ENCODE measurements at regions not wholly inside any gene's neighbourhood (a gene's known extent, or its start where the extent isn't known, plus 50 kb on each side); places are given as distances from the start of the nearest gene placed in this dataset.

DNA sequence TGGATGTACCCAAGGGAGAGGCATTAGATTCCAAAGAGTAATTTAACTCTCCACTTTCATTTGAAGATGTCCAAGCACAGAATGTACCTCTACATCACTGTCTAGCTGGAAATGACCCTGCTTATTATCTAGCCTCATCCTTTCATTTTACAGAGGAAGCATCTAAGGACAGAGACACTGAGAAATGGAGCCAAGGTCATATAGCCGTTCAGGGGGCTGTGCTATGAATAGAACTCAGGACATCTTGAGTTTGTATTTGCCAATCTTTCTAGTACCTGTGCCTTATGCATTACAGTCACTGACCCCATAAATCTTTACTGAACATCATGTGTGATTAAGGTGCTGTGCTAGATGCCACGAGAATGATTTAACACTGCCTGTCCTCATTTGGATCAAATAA is 138.2 kb upstream of the SPTLC3 start:
- ATAC-seq: no peak
- TF ChIP-seq ESRRG (CRISPR knock-in tag; IDR thresholded peaks at IDR 0.05) (no peak), ZNF565 (CRISPR knock-in tag; conservative IDR thresholded peaks at IDR 0.05; ENCODE audit: low read depth) (no peak), ZNF8 (CRISPR knock-in tag; IDR thresholded peaks at IDR 0.05) (no peak), TOX (CRISPR knock-in tag; IDR thresholded peaks at IDR 0.05; ENCODE audit: borderline replicate concordance) (no peak), OSR1 (CRISPR knock-in tag; IDR thresholded peaks at IDR 0.05) (no peak), RARB (CRISPR knock-in tag; IDR thresholded peaks at IDR 0.05) (no peak), ZFP3 (CRISPR knock-in tag; IDR thresholded peaks at IDR 0.05) (no peak), BACH2 (CRISPR knock-in tag; IDR thresholded peaks at IDR 0.05; ENCODE audit: borderline replicate concordance) (no peak)
- TF ChIP-seq, protein P1, sequence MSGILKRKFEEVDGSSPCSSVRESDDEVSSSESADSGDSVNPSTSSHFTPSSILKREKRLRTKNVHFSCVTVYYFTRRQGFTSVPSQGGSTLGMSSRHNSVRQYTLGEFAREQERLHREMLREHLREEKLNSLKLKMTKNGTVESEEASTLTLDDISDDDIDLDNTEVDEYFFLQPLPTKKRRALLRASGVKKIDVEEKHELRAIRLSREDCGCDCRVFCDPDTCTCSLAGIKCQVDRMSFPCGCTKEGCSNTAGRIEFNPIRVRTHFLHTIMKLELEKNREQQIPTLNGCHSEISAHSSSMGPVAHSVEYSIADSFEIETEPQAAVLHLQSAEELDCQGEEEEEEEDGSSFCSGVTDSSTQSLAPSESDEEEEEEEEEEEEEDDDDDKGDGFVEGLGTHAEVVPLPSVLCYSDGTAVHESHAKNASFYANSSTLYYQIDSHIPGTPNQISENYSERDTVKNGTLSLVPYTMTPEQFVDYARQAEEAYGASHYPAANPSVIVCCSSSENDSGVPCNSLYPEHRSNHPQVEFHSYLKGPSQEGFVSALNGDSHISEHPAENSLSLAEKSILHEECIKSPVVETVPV (CRISPR knock-in tag; IDR thresholded peaks at IDR 0.05): no peak
- TF ChIP-seq, protein P2, sequence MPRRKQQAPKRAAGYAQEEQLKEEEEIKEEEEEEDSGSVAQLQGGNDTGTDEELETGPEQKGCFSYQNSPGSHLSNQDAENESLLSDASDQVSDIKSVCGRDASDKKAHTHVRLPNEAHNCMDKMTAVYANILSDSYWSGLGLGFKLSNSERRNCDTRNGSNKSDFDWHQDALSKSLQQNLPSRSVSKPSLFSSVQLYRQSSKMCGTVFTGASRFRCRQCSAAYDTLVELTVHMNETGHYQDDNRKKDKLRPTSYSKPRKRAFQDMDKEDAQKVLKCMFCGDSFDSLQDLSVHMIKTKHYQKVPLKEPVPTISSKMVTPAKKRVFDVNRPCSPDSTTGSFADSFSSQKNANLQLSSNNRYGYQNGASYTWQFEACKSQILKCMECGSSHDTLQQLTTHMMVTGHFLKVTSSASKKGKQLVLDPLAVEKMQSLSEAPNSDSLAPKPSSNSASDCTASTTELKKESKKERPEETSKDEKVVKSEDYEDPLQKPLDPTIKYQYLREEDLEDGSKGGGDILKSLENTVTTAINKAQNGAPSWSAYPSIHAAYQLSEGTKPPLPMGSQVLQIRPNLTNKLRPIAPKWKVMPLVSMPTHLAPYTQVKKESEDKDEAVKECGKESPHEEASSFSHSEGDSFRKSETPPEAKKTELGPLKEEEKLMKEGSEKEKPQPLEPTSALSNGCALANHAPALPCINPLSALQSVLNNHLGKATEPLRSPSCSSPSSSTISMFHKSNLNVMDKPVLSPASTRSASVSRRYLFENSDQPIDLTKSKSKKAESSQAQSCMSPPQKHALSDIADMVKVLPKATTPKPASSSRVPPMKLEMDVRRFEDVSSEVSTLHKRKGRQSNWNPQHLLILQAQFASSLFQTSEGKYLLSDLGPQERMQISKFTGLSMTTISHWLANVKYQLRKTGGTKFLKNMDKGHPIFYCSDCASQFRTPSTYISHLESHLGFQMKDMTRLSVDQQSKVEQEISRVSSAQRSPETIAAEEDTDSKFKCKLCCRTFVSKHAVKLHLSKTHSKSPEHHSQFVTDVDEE (CRISPR knock-in tag; IDR thresholded peaks at IDR 0.05): no peak

DNA sequence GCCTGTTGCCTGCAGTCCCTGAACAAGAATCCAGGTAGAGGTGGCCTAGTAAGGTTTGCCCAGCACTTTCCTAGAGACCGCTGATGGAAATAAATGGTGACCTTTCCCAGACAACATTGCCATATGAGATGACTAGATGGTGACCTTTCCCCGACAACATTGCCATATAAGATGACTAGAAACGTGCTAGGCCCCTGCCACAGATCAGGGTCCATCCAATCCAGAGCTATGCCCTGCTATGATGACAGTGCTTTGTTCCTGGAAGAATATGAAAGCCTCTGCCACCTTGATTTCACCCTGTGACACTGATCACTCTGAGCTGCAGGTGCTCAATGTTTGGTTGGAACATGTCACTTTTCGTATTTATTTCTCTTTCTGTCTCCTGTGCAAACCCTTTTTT is 133.8 kb upstream of the SPTLC3 start:
- no peak for ATAC-seq

DNA sequence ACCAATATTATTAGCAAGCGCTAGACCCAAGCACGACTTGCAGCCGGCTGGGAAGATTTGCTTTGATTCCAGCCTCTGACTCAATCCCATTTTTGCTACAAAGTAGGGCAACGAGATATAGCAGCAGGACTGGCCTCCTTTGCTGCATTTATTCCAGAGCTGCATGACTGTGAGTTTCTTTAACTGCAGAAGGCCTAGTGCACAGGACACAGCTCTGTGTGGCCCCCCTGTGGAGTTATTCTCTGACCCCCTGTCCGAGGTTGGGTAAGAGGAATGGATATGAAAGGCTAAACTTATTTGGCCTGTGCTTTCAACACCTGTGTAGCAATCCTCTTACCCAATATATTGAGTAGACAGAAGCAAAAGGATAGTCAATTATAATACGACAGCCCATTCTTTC is 133.3 kb upstream of the SPTLC3 start:
- no peak for ATAC-seq
- TF ChIP-seq TCF4 (CRISPR knock-in tag; IDR thresholded peaks at IDR 0.05; ENCODE audit: borderline replicate concordance) (no peak), CSDC2 (CRISPR knock-in tag; IDR thresholded peaks at IDR 0.05) (no peak), ZNF8 (CRISPR knock-in tag; IDR thresholded peaks at IDR 0.05) (no peak), SNAI2 (CRISPR knock-in tag; IDR thresholded peaks at IDR 0.05) (no peak), PPARA (CRISPR knock-in tag; IDR thresholded peaks at IDR 0.05; ENCODE audit: borderline replicate concordance) (no peak), TOX (CRISPR knock-in tag; IDR thresholded peaks at IDR 0.05; ENCODE audit: borderline replicate concordance) (no peak), ESRRG (CRISPR knock-in tag; IDR thresholded peaks at IDR 0.05) (no peak), RARB (CRISPR knock-in tag; IDR thresholded peaks at IDR 0.05) (no peak), ZFP30 (CRISPR knock-in tag; IDR thresholded peaks at IDR 0.05) (no peak), ZNF565 (CRISPR knock-in tag; conservative IDR thresholded peaks at IDR 0.05; ENCODE audit: low read depth) (no peak), ARNTL (CRISPR knock-in tag; IDR thresholded peaks at IDR 0.05; ENCODE audit: borderline replicate concordance, low read depth) (no peak), GLIS3 (CRISPR knock-in tag; IDR thresholded peaks at IDR 0.05) (no peak), BACH2 (CRISPR knock-in tag; IDR thresholded peaks at IDR 0.05; ENCODE audit: borderline replicate concordance) (no peak)
- TF ChIP-seq, protein P3, sequence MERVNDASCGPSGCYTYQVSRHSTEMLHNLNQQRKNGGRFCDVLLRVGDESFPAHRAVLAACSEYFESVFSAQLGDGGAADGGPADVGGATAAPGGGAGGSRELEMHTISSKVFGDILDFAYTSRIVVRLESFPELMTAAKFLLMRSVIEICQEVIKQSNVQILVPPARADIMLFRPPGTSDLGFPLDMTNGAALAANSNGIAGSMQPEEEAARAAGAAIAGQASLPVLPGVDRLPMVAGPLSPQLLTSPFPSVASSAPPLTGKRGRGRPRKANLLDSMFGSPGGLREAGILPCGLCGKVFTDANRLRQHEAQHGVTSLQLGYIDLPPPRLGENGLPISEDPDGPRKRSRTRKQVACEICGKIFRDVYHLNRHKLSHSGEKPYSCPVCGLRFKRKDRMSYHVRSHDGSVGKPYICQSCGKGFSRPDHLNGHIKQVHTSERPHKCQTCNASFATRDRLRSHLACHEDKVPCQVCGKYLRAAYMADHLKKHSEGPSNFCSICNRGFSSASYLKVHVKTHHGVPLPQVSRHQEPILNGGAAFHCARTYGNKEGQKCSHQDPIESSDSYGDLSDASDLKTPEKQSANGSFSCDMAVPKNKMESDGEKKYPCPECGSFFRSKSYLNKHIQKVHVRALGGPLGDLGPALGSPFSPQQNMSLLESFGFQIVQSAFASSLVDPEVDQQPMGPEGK (CRISPR knock-in tag; IDR thresholded peaks at IDR 0.05; ENCODE audit: borderline replicate concordance): no peak
- TF ChIP-seq, protein P2 (CRISPR knock-in tag; IDR thresholded peaks at IDR 0.05): no peak

More for the DNA sequence above, 133.8 kb upstream of the SPTLC3 start:
- TF ChIP-seq CSDC2 (CRISPR knock-in tag; IDR thresholded peaks at IDR 0.05) (no peak), BACH2 (CRISPR knock-in tag; IDR thresholded peaks at IDR 0.05; ENCODE audit: borderline replicate concordance) (no peak), GLIS3 (CRISPR knock-in tag; IDR thresholded peaks at IDR 0.05) (no peak), ZFP30 (CRISPR knock-in tag; IDR thresholded peaks at IDR 0.05) (no peak), ARNTL (CRISPR knock-in tag; IDR thresholded peaks at IDR 0.05; ENCODE audit: borderline replicate concordance, low read depth) (no peak), ZNF565 (CRISPR knock-in tag; conservative IDR thresholded peaks at IDR 0.05; ENCODE audit: low read depth) (no peak), ISL1 (CRISPR knock-in tag; IDR thresholded peaks at IDR 0.05) (no peak), TOX (CRISPR knock-in tag; IDR thresholded peaks at IDR 0.05; ENCODE audit: borderline replicate concordance) (no peak), PPARA (CRISPR knock-in tag; IDR thresholded peaks at IDR 0.05; ENCODE audit: borderline replicate concordance) (no peak), OSR1 (CRISPR knock-in tag; IDR thresholded peaks at IDR 0.05) (no peak), ESRRG (CRISPR knock-in tag; IDR thresholded peaks at IDR 0.05) (no peak), ZNF70 (CRISPR knock-in tag; IDR thresholded peaks at IDR 0.05) (no peak)
- TF ChIP-seq, protein P3 (CRISPR knock-in tag; IDR thresholded peaks at IDR 0.05; ENCODE audit: borderline replicate concordance): no peak
